IPS-18c (cell line): ENCODE measurements at regions not wholly inside any gene's neighbourhood (a gene's known extent, or its start where the extent isn't known, plus 50 kb on each side); places are given as distances from the start of the nearest gene placed in this dataset.
"Not testable (repeated sequence)": the region's sequence is repeated elsewhere in the genome, so short reads cannot be mapped to it uniquely, and the experiment has no call there.

Experiments used
- H3K4me3 ChIP-seq: 2 replicates; pipeline ENCODE4 v1.7.0; 2013; ENCODE audit warnings: low read depth, mild to moderate bottlenecking, low read length, moderate library complexity; ENCODE audit not compliant: insufficient read depth
- H3K9me3 ChIP-seq: one replicate; pipeline ENCODE4 v1.6.1; 2013; ENCODE audit warnings: mild to moderate bottlenecking, low read length, moderate library complexity; ENCODE audit not compliant: control insufficient read depth, insufficient read depth

DNA sequence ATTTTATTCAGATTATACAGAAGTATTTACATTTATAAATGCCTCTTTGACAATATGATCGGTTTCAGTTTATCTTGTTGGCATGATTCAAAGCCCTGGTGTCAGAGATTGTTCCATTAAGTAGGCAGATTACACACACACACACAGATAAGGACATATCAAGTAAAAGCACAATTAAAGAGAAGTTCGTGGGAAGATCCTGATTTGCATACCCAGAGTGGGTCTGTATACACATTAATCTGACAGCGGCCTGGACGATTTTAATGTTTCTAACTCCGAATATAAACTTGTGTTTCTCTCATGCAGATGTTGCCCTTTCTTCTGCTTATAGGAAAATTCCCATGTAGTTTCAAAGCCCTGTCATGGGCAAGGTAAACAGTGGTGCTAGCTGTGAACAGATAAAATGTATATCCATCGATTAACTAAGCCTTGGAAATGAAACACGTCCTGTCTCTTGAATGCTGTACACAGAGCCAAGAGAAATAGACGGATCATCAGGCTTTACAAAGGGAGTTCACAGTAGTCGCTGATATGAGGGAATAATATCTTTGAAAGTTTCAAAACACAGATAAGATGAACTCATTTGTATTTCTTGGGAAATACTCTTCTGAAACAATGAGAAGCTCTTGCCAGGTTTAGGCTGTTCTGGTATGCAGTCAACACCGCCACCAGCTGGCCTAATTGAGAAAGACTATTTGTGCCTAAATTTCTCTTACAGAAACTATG lies 108.2 kb upstream of the GMDS start:
- Histone ChIP-seq H3K4me3 (no peak overlapping the region), H3K9me3 (no peaks in the 10 kb centered on the region)

DNA sequence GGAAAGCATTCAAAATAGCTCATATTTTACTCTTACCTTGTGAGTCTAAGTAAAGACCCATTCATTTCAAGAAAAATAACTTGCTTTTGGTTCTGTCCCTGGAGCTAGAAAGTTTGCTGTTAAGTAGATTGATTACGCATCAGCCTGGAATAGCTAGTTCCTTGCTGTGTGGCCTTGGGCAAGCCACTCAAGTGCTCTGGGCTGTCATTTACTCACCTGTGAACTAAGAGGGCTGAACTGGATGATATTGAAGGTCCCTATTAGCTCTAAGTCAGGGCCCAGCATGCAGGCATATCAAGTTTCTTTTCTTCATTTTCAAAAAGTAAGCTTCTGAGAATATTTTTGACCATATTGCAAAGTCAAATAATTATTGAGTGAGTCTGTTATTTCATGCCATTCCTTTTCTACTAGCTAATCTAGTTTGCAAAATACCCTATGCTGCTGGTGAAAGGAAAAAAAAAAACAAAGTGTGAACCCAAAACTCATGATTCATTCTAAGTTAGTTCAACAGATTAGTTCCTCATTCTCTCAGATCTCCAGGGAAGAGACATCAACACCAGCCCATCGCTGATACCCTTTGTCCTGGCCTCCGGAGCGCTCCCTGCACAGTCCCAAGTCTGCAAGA lies 106.5 kb upstream of the GMDS start:
- H3K9me3 ChIP-seq = no peaks in the 10 kb centered on the region
- no peak overlapping the region for H3K4me3 ChIP-seq

DNA sequence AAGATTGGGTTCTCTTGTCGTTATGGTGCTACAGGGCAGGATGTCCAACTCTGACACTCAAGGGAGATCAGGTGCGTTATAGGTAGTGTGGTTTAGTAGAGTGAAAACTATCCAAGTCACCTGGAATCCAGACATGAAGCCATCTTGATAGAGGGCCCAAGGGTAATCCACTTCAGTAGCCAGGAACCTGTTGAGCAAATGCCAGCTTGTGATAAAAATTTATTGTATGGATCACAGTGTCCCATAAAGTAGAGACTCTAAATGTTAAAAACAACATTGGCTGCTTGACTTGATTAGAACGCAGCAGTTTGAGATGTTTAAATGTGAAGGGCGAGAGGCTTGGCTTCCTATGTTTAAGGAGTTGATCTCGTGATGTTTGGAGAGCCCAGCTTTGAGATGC lies 105.7 kb upstream of the GMDS start:
- H3K9me3 ChIP-seq = no peaks in the 10 kb centered on the region
- no peak overlapping the region for H3K4me3 ChIP-seq

- no peak overlapping the region for H3K4me3 ChIP-seq
- H3K9me3 ChIP-seq = no peaks in the 10 kb centered on the region
These were observed 100.7 kb upstream of the GMDS start for GRCh38 chr6:2346078-2346477.

- Histone ChIP-seq H3K9me3 (no peaks in the 10 kb centered on the region), H3K4me3 (no peak overlapping the region)
These were observed 99.0 kb upstream of the GMDS start for GRCh38 chr6:2344319-2344905.

GRCh38 chr6:2327591-2327990 lies 82.2 kb upstream of the GMDS start:
- H3K4me3 ChIP-seq = no peak overlapping the region
- peaks cover 4% of the 10 kb centered on the region for H3K9me3 ChIP-seq

DNA sequence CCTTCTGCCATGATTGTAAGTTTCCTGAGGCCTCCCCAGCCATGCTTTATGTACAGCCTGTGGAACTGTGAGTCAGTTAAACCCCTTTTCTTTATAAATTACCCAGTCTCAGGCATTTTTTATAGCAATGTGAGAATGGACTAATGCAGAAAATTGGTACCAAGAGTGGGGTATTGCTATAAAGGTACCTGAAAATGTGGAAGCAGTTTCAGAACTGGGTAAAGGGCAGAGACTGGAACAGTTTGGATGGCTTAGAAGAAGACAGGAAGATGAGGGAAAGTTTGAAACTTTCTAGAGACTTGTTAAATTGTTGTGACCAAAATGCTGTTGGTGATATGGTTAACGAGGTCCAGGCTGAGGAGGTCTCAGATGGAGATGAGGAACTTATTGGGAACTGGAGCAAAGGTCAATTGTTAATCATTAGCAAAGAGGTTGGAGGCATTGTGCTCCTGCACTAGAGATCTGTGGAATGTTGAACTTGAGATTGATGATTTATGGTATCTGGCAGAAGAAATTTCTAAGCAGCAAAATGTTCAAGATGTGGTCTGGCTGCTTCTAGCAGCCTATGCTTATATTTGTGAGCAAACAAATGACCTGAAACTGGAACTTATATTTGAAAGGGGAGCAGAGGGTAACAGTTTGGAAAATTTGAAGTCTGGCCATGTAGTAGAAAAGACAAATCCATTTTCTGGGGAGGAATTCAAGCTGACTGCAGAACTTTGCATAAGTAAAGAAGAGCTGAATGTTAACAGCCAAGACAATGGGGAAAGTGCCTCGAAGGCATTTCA lies 79.0 kb upstream of the GMDS start:
- Histone ChIP-seq H3K4me3 (no peak overlapping the region), H3K9me3 (peaks cover 4% of the 10 kb centered on the region)

GRCh38 chr6:2317498-2317897 lies 72.1 kb upstream of the GMDS start:
- peaks cover 13% of the 10 kb centered on the region for H3K9me3 ChIP-seq
- H3K4me3 ChIP-seq = not testable (repeated sequence)

GRCh38 chr6:2314641-2315040 lies 69.2 kb upstream of the GMDS start:
- peaks cover 13% of the 10 kb centered on the region for H3K9me3 ChIP-seq
- H3K4me3 ChIP-seq = no peak overlapping the region

GRCh38 chr6:2310042-2310441 lies 64.6 kb upstream of the GMDS start:
- Histone ChIP-seq H3K9me3 (no peaks in the 10 kb centered on the region), H3K4me3 (no peak overlapping the region)

- Histone ChIP-seq H3K9me3 (no peaks in the 10 kb centered on the region), H3K4me3 (no peak overlapping the region)
These were observed 63.7 kb upstream of the GMDS start for GRCh38 chr6:2309122-2309521.

DNA sequence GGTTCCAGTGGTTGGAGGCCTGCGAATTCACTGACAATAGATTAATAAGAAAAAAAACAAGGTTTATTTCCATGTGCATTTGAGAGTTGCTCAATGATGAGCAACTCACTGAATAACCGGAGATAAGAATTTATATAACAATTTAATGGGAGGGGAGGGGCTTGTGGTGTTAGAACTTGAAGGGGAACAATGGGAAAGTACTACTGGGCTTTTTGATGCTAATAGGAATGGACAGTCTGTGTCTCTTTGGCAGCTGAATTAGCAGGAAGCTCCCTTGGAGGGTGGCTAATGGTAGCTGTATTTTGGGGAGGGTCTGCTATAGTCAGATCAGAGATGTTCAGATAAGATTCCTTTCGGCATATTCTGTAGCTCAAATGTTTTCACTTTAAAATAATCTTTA lies 62.4 kb upstream of the GMDS start:
- no peaks in the 10 kb centered on the region for H3K9me3 ChIP-seq
- no peak overlapping the region for H3K4me3 ChIP-seq

DNA sequence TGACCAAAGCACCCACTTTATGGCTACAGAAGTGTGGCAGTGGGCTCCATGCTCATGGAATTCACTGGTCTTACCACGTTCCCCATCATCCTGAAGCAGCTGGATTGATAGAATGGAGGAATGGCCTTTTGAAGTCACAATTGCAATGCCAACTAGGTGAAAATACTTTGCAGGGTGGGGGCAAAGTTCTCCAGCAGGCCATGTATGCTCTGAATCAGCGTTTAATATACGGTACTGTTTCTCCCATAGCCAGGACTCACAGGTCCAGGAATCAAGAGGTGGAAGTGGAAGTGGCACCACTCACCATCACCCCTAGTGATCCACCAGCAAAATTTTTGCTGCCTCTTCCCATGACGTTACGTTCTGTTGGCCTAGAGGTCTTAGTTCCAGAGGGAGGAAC lies 60.5 kb upstream of the GMDS start:
- Histone ChIP-seq H3K4me3 (no peak overlapping the region), H3K9me3 (no peaks in the 10 kb centered on the region)

GRCh38 chr6:2302482-2302881 lies 57.1 kb upstream of the GMDS start:
- not testable (repeated sequence) for H3K4me3 ChIP-seq, H3K9me3 ChIP-seq

- peaks cover 4% of the 10 kb centered on the region for H3K9me3 ChIP-seq
- H3K4me3 ChIP-seq = no peak overlapping the region
These were observed 51.4 kb upstream of the GMDS start for GRCh38 chr6:2296781-2297180.
